ENCODE measurements at regions not wholly inside any gene's neighbourhood (a gene's known extent, or its start where the extent isn't known, plus 50 kb on each side); places are given as distances from the start of the nearest gene placed in this dataset.
"Not testable (repeated sequence)": the region's sequence is repeated elsewhere in the genome, so short reads cannot be mapped to it uniquely, and the experiment has no call there.

DNA sequence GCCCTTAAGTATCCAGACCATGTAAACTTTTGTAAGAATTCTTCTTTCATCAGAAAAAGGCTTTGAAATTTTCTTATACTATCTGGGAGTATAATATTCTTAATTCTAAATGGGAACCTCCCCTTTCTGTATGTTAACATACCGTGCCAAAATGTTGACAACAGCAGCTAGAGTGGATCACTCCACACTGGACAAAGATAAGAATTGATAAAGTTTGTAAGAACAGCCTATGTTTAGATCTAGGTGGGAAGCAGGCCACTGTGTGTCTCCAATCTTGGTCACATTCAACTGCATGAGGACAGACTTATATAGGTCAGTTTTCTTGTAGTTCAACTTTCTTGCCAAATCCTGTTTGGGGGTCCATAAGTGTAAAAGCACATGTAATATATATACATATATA lies 235.7 kb downstream of the RPIA start:
- no peak for DNase-seq

DNA sequence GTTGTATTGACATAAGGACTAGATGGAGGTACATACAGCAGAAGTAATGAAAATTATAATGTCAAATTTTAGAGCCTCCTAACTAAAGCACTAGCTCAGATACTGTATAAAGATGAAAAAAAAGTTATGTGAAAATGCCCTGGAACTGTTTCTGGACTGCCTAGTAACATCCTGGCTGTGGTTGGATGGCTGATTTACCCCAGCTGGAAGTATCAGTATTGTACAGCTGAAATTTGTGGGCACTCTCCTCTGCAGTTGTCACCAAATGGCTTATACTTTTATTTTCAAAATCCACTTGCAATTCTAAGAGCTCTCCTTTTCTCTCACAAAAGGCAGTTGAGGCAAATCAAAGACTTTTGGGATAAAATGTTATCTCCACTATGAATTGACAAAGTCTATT lies 239.2 kb downstream of the RPIA start:
- no peak for DNase-seq

DNA sequence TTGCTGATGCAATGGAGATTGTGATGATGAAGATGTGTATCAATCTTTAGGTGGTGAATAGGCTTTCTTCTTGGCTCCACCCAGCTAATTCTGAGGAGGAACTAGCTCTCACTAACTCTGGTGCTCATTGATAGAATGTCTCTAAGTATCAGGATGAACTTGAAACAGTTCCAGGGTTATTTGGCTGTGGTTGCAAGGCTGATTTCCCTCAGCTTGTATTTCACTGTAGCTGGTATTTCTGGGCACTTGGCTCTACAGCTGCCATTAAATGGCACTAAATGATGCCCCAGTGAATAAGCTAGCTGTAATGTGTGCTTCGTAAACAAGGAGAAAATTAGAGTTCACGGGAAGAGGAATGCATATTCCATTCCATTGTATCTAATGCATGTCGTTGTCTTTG lies 241.2 kb downstream of the RPIA start:
- no peak for DNase-seq

DNA sequence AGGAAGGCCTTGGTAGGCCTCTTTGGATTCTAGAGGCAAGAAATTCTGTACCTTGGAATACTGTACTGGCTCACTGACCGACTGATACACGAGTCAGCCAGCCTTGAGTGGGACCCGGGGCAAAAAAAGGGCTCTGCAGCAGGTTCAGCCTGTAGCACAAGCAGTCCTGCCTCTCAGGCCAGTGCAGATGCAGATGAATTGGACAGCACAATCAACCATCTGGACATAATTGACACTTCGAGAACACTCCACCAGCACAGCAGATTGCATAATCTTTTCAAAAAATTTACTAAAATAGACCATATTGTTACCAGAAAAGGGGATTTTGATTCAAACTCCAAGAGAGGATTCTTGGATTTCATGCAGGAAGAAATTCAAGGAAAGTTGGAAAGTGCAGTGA lies 241.6 kb downstream of the RPIA start:
- no peak for DNase-seq

DNA sequence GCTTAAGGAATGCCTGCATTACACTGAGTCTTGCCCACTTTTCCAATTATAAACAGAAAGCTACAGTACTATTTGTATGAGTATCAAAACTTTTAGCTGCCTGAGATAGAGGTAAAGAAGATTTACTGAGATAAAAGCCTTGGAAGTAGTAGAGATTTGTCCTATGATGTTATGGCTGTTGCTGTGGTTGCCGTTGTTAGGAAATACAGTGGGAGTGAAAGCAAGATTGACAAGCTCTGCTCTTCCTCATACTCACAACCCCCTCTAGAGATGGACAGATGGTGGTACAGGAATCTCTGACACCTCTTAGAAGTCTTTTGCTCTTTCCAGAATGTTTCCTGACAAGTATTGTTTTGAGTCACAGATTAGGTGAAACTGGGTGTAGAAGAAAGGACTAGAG lies 242.5 kb downstream of the RPIA start:
- no peak for DNase-seq

DNA sequence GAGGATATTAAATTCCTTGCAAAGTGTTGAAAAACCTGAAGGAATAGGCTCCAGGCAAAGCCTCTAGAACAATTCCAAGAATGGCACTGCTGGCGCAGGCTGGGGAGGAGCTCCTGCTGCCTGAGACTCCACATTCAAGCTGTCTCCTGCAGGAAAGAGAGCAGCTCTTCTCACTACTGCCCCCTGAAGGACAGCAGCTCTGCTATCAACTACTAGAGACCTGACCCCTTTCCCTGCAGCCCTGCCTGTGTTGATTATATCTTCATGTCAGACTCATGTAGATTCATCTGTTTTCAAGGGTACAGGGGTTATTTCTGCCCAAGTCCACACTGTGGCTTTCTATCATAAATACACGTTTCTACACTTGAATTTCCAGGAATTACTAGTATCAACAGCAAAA lies 249.7 kb downstream of the RPIA start:
- DNase-seq, result not testable (repeated sequence)

DNA sequence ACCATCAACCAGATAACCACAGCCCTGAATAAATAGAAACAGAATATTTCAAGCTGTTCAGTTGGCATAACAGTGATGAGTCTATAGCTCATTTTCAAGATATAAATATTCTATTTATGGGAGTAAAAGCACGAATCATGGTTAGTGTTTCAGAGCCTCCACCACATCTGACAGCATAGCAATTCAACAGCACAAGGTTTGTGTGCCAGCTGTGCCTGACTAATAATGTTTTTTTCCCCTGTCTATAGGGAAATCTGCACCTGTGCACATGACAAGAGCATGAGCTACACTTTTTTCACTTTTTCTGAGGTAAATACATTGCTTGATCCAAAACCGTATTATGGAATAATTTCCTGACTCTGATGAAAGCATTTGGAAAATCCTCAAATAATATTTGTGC lies 251.3 kb downstream of the RPIA start:
- DNase-seq, result no peak

DNA sequence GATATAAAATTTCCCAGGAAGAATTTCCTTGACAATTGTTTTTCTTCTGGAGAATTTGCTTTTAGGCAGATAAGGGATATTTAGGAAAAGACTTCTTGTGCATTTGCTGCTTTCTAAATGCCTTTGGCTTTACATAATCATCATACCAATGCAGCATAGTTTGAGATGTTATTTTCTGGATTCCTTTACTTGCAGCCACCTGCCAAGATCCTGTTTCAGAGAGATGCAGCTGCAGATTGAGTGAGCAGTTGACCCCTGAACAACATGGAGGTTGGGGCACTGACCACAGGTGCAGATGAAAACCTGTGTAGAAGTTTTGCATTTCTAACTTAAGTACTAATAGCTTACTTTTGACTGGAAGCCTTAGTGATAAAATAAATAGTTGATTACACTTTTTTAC lies 257.9 kb downstream of the RPIA start:
- no peak for DNase-seq

DNA sequence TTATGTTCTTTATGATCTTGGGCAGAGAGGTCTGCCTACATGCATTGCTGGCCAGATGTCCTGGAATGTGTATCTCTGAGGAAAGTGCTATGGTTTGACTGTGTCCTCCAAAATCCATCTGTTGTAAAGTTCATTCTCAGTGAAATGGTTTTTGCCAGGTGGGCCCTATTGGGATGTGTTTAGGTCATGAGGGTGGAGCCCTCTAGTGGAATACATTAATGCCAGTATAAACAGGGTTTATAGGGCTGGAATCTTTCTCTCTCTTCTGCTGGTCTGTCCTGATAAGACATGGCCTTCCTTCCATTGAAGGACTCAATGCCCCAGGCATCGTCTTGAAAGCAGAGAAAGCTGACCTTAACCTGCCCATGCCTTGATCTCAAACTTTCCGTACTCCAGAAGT lies 258.5 kb downstream of the RPIA start:
- no peak for DNase-seq

DNA sequence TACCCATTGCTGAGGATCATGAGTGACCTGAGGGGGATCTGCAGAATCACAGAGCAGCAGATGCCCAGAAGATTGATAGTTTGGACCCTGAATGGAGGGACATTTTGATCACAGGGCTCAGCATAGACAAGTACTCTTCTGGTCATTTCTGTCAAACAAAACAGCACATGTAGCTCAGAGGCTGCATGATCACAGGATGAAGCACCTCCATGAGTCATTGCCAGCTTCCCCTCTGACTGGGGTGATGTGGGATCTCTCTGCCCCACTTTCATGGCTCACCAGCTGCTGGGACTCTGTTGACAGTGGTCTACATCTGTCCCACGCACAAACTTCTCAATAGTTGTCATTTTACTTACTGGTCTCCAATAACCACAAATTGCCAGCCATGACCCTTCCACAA lies 264.1 kb downstream of the RPIA start:
- DNase-seq, result no peak

DNA sequence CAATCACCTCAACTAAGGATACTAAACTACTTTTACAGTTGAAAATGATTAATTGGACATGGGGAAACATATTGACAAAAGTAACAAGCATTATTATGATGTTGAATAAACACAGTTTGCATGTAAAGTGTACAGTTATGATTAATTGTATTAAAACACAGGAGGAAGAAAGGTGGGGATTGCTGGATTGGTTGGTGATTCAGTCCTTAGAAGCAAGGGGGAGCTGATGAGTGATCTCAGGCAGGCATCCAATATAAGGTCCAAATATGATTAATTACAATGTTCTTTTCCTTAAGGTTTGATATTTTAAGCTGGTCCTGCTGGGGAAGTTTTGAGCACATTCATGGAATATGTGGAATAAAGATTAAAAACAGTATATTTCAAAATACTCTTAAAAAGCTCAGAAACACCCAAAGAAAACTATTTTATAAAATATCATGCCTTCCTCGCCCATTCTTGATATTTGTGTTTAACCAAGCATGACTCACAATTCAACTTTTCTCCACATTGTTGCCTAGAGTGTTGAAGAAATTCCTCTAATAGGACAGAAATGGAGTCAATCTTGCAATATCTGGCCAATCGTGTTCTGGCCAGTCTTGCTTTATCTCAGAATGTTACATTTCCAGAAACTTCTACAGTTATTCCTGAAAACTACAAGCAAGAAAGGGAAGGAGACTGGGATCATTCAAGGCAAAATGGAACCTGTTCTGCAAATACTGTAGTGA lies 268.2 kb downstream of the RPIA start:
- no peak for DNase-seq

DNA sequence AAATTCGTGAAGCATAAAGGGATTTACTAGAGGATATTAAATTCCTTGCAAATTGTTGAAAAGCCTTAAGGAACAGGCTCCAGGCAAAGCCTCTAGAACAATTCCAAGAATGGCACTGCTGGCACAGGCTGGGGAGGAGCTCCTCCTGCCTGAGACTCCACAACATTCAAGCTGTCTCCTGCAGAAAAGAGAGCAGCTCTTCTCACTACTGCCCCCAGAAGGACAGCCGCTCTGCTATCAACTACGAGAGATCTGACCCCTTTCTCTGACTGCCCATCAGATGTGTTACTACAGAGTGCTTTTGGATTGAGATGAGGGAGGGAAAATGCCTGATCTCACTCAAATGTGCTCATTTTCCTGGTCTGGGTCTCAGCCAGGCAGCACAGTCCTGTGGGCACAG lies 269.9 kb downstream of the RPIA start:
- DNase-seq, result not testable (repeated sequence)

DNA sequence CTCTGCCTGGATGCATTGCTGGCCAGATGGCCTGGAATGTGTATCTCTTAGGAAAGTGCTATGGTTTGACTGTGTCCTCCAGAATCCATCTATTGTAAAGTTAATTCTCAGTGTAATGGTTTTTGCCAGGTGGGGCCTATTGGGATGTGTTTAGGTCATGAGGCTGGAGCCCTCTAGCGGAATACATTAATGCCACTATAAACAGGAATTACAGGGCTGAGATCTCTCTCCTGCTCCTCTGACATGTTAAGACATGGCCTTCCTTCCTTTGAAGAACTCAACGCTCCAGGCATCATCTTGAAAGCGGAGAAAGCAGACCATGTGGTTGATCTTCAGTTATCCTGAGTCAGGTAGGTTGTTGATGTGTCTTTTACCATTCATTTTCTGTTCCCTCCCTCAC lies 276.4 kb downstream of the RPIA start:
- DNase-seq, result no peak

DNA sequence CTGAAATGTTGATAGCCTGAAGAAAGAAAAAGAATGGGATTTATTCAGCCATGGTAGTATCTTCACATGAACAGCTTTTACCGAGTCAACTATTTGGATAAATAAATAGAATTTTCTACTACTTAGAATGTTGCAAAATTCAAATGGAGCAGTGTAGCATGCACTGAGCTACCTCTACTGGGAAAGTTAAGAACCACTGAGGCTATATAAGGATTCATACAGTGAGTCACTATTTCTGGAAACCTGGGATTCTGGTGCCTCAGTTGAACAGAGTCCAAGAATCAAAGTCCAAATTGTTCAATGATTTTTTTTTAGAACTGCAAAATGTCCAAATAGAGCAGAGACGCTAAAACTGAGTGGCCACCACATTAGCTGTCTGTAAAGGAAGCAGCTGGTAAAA lies 286.5 kb downstream of the RPIA start:
- DNase-seq, result not testable (repeated sequence)

DNA sequence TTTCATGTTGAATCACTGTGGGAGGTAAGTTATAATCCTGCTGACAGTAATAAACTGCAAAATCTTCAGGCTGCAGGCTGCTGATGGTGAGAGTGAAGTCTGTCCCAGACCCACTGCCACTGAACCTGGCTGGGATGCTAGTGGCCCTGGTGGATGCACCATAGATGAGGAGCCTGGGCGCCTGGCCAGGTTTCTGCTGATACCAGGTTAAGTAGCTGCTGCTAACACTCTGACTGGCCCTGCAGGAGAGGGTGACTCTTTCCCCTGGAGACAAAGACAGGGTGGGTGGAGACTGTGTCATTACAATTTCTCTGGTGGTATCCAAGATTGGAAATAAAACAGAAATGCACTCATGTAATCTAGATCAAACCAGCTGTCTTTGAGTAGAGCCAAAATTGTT lies 287.0 kb downstream of the RPIA start:
- not testable (repeated sequence) for DNase-seq

DNA sequence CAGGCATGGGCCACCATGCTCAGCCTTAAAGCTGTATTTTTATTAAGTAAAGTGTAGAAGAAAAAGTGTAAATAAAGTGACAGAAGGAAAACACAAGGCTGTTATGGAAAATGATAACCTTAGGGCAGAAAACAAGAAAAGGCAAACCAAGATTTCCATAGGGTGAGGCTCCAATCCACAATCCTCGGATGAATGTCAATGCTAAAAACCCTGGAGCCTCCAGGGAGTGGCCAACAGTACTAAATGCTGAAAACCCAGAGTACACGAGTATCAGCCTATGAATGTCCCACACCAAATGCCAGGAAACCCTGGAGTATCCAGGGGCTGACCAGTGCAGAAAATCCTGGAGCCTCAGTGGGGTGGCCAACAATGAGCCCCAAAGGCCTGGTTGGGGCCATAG lies 292.6 kb downstream of the RPIA start:
- DNase-seq, result not testable (repeated sequence)

DNA sequence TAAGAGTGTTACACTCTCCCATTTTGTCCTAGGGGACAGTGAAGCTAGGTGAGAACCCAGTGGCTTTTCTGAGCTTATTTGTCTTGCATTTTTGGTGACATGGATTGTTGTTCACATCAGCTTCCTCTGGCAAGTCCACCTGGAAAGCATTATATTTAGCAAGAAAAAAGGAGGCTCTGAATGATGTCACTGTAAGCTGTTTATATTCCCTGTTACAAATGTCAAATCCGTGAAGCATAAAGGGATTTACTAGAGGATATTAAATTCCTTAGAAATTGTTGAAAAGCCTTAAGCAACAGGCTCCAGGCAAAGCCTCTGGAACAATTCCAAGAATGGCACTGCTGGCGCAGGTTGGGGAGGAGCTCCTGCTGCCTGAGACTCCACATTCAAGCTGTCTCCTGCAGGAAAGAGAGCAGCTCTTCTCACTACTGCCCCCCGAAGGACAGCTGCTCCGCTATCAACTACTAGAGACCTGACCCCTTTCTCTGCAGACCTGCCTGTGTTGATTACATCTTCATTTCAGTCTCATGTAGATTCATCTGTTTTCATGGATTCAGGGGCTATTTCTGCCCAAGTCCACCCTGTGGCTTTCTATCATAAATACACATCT lies 295.4 kb downstream of the RPIA start:
- not testable (repeated sequence) for DNase-seq

DNA sequence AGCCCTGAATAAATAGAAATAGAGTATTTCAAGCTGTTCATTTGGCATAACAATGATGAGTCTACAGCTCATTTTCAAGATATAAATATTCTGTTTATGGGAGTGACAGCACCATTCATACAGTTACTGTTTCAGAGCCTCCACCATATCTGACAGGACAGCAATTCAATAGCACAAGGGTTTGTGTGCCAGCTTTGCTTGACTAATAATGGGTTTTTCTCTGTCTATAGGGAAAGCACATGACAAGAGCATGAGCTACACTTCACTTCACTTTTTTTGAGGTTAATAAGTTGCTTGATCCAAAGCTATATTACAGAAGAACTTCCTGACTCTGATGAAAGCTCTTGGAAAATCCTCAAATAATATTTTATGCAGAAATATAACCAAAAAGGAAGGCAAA lies 297.1 kb downstream of the RPIA start:
- not testable (repeated sequence) for DNase-seq

DNA sequence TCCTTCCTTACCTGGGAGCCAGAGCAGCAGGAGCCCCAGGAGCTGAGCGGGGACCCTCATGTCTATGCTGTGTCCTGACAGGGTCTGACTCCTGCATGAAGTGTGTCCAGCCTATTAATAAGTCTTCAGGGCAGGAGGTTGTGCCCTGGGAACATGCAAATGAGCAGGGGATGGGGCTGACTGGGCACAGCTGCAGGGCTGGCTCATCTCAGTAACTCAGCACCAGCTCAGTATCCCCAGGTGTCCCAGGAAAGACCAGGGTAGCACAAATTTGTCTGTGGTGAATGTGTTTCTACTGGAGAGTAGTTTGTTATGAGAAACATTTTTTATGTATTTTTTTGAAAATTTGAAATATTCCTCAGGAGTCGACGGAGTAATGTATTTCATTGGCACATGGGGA lies 301.3 kb downstream of the RPIA start:
- not testable (repeated sequence) for DNase-seq

DNA sequence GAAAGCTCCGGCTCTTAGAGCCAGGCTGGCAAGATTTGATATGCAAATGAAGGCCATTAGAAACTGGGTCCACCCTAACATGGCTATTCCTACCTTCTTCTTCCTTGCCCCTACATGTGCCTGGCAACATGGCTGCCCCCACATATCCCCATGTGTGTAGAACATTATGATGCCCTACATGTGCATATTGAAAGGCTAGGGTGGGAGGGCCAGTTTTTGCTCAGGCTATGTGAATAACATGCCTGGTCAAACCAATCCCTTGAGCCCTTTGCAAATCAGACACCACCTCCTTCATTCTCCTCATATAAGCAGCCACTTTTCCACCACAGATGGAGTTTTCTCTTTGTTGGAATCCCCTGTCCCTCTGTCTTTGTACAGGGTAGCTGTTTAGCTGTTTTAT lies 303.4 kb downstream of the RPIA start:
- DNase-seq, result not testable (repeated sequence)

DNA sequence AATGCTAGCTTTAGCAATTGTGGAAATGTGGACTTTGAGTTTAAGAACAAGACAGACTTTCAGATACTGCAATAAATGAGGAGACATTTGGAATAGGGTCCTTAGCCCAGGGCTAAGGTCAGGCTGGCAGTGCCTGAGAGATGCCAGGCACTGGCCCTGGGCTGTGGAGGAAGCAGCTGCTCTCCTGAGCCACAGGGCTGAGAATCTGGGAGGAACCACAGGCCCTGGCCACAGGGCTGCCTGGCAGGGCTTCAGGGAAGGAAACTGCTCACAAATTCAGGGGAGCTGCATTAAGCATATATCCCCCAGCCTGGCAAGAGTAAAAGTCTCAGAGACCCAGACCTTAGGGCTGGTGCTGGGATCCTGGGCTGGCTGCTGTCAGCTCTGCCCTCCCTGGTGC lies 305.1 kb downstream of the RPIA start:
- not testable (repeated sequence) for DNase-seq

DNA sequence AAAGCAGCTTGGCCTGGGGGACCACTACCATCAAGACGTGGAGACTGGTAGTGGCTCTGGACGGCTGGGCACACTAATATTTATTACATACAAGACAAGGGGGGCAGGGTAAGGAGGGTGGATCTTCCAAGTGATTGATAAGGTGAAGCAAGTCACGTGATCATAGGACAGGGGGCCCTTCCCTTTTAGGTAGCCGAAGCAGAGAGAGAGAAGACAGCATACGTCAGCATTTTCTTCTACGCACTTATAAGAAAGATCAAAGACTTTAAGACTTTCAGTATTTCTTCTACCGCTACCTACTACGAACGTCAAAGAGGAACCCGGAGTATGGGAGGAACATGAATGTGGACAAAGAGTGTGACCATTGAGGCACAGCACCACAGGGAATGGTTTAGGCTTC lies 307.9 kb downstream of the RPIA start:
- no peak for DNase-seq

DNA sequence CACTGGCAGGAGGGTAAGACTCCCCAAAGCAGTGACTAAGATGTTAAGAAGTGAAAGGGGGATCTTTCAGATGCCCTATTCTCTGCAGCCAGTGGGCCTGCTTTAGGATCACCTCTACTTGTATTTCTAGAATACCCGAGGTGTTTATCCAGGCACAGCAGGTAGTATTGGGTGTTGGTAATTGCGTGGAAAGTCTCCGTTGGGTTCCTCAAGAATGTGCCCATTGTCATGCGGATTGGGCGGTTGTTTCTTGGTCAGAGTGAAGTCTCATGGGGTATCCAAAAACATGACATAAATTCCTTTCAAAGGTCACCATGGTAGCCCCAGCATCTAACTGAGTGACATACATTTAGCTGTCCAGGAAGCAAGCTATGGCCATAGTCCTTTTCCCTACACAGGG lies 308.8 kb downstream of the RPIA start:
- no peak for DNase-seq

DNA sequence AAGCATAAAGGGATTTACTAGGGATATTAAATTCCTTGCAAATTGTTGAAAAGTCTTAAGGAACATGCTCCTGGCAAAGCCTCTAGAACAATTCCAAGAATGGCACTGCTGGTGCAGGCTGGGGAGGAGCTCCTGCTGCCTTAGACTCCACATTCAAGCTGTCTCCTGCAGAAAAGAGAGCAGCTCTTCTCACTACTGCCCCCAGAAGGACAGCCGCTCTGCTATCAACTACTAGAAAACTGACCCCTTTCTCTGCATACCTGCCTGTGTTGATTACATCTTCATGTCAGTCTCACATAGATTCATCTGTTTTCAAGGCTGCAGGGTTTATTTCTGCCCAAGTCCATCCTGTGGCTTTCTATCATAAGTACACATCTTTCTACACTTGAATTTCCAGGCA lies 312.8 kb downstream of the RPIA start:
- DNase-seq, result not testable (repeated sequence)

DNA sequence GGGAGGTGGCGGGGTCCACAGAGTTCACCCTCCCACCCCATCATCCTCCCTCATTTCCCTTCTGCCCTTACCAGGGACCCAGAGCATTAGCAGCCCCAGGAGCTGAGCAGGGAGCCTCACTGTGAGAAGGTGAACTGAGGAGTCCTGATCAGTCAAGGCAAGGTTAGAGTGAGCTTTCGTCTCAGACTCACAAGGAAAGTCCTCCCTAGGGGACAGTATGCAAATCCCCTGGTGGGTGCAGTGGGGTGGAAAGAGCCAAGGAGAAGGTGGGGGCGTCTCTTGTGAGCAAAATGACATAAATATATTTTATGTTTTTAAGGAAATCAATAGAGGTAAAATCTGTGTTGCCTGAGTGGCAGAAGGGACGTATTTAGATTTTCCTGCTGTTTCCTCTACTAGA lies 329.1 kb downstream of the RPIA start:
- DNase-seq, result not testable (repeated sequence)

All from T-helper 1 cell (primary cell).